Parathyroid adenoma (tissue), 2 donors: ENCODE measurements at regions not wholly inside any gene's neighbourhood (a gene's known extent, or its start where the extent isn't known, plus 50 kb on each side); places are given as distances from the start of the nearest gene placed in this dataset.

Experiments used
- H2AFZ ChIP-seq: fragments of 300-600 bp; sonication (generic); one replicate; pipeline ENCODE4 v1.7.0; 2017; ENCODE audit warnings: antibody characterized with exemption, mild to moderate bottlenecking
- H3K27ac ChIP-seq: fragments of 300-600 bp; sonication (generic); one replicate; pipeline ENCODE4 v1.7.0; 2017
- H3K27me3 ChIP-seq: fragments of 300-600 bp; sonication (generic); one replicate; pipeline ENCODE4 v1.7.0; 2017; ENCODE audit warnings: low read length; ENCODE audit not compliant: control insufficient read depth, insufficient read depth
- H3K36me3 ChIP-seq: fragments of 300-600 bp; sonication (generic); one replicate; pipeline ENCODE4 v1.7.0; 2017; ENCODE audit warnings: low read length; ENCODE audit not compliant: control insufficient read depth, insufficient read depth
- H3K4me1 ChIP-seq: fragments of 300-600 bp; sonication (generic); one replicate; pipeline ENCODE4 v1.7.0; 2017; ENCODE audit warnings: control low read depth
- H3K4me2 ChIP-seq: fragments of 300-600 bp; sonication (generic); one replicate; pipeline ENCODE4 v1.7.0; 2017; ENCODE audit warnings: low read length
- H3K4me3 ChIP-seq: fragments of 300-600 bp; sonication (generic); one replicate; pipeline ENCODE4 v1.7.0; 2017; ENCODE audit warnings: low read depth, low read length
- H3K79me2 ChIP-seq: fragments of 300-600 bp; sonication (generic); one replicate; pipeline ENCODE4 v1.7.0; 2017; ENCODE audit warnings: control low read depth
- H3K9ac ChIP-seq: fragments of 300-600 bp; sonication (generic); one replicate; pipeline ENCODE4 v1.7.0; 2017; ENCODE audit warnings: mild to moderate bottlenecking
- H3K9me3 ChIP-seq: fragments of 300-600 bp; sonication (generic); one replicate; pipeline ENCODE4 v1.7.0; 2017; ENCODE audit warnings: low read length; ENCODE audit not compliant: control insufficient read depth
- CTCF ChIP-seq: fragments of 300-600 bp; sonication (generic); IDR thresholded peaks from one replicate; pipeline ENCODE4 v1.7.0; 2017; ENCODE audit warnings: antibody characterized with exemption, mild to moderate bottlenecking
- donor health status: primary hyperparathyroidism.

- no peaks in the 10 kb centered on the region for H3K4me1 ChIP-seq
- no peak overlapping the region for H3K4me2 ChIP-seq
- no peak overlapping the region for H3K27ac ChIP-seq
- no peak overlapping the region for H3K9ac ChIP-seq
- H3K9me3 ChIP-seq: no peaks in the 10 kb centered on the region
- H3K36me3 ChIP-seq: no peaks in the 10 kb centered on the region
- H3K27me3 ChIP-seq: no peaks in the 10 kb centered on the region
- no peak overlapping the region for H3K4me3 ChIP-seq
- no peaks in the 10 kb centered on the region for H3K79me2 ChIP-seq
- no peak for TF ChIP-seq CTCF
- no peak overlapping the region for H2AFZ ChIP-seq
Observed at GRCh38 chr5:96569770-96570169, 92.4 kb upstream of the CAST start.

DNA sequence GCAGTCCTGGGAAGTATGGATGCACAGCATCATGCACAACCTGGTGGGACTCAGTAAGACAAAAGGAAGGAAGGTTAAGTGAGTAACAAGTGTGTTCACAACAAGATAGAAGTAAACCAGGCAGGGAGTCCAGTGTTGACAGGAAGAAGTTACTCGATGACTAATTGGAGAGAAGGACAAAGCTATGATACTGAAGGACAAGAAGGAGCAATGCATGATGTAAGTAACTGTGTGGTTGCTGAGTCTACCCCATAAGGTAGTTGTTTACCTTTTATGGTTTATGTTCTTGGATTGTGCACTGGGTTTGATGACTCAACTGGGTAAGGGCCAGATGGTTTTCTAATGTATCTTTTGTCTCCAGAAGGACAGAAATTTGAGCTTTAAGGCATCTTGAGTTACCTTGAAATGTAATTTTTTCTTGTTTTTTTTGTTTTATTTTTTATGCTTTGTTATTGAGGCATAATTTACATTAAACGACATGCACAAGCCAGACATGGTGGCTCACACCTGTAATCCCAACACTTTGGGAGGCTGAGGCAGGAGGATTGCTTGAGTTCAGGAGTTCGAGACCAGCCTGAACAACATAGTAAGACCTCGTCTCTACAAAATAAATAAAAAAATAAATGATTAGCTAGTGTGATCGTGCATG is 89.2 kb upstream of the CAST start:
- no peak overlapping the region for H3K4me3 ChIP-seq
- TF ChIP-seq CTCF: no peak
- no peaks in the 10 kb centered on the region for H3K27me3 ChIP-seq
- H3K4me1 ChIP-seq: no peaks in the 10 kb centered on the region
- H3K9me3 ChIP-seq: no peaks in the 10 kb centered on the region
- H3K79me2 ChIP-seq: no peaks in the 10 kb centered on the region
- H2AFZ ChIP-seq: no peak overlapping the region
- no peak overlapping the region for H3K9ac ChIP-seq
- H3K4me2 ChIP-seq: no peak overlapping the region
- H3K27ac ChIP-seq: no peak overlapping the region
- no peaks in the 10 kb centered on the region for H3K36me3 ChIP-seq

DNA sequence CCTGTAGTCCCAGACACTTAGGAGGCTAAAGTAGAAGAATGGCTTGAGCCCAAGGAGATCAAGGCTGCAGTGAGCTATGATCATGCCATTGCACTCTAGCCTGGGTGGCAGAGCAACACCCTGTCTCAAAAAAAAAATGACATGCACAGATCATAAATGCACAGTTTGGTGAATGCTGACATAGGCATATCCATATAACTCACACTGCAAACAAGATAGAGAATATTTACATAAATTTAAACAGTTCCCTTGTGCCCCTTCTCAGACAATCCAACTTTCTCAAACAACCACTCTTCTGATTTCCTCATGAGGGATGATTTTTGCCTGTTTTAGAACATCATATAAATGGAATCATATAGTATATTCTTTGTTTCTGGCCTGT is 88.7 kb upstream of the CAST start:
- Histone ChIP-seq H3K27ac (no peak overlapping the region), H3K9ac (no peak overlapping the region), H3K4me1 (no peaks in the 10 kb centered on the region), H3K4me3 (no peak overlapping the region), H3K36me3 (no peaks in the 10 kb centered on the region), H3K79me2 (no peaks in the 10 kb centered on the region), H2AFZ (no peak overlapping the region), H3K27me3 (no peaks in the 10 kb centered on the region), H3K4me2 (no peak overlapping the region), H3K9me3 (no peaks in the 10 kb centered on the region)
- TF ChIP-seq CTCF: no peak

GRCh38 chr5:96576876-96577275 is 85.3 kb upstream of the CAST start:
- no peak overlapping the region for H3K4me3 ChIP-seq
- H3K4me2 ChIP-seq: no peak overlapping the region
- no peaks in the 10 kb centered on the region for H3K27me3 ChIP-seq
- H3K9ac ChIP-seq: no peak overlapping the region
- H2AFZ ChIP-seq: no peak overlapping the region
- H3K27ac ChIP-seq: no peak overlapping the region
- H3K79me2 ChIP-seq: no peaks in the 10 kb centered on the region
- no peaks in the 10 kb centered on the region for H3K9me3 ChIP-seq
- TF ChIP-seq CTCF: no peak
- H3K36me3 ChIP-seq: no peaks in the 10 kb centered on the region
- H3K4me1 ChIP-seq: no peaks in the 10 kb centered on the region

DNA sequence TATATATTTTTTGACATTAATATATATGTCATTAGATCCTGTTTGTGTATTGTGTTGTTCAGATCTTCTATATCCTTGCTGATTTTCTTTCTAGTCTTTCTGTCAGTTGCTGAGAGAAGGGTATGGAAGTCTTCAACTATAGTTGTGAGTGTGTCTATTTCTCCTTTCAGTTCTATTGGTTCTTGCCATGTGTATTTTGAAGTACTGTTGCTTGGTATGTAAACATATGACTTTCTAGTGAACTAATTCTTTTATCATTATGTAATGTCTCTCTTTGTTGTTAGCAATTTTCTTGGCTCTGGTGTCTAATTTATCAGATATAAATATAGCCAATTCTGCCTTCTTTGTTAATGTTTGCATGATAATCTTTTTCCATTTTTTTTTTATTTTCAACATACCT is 84.3 kb upstream of the CAST start:
- H3K4me2 ChIP-seq: no peak overlapping the region
- H3K9me3 ChIP-seq: no peaks in the 10 kb centered on the region
- H3K4me3 ChIP-seq: no peak overlapping the region
- no peak overlapping the region for H3K27ac ChIP-seq
- no peak overlapping the region for H2AFZ ChIP-seq
- no peak overlapping the region for H3K9ac ChIP-seq
- no peaks in the 10 kb centered on the region for H3K79me2 ChIP-seq
- H3K4me1 ChIP-seq: no peaks in the 10 kb centered on the region
- H3K36me3 ChIP-seq: no peaks in the 10 kb centered on the region
- TF ChIP-seq CTCF: no peak
- no peaks in the 10 kb centered on the region for H3K27me3 ChIP-seq
